ENCODE measurements at regions not wholly inside any gene's neighbourhood (a gene's known extent, or its start where the extent isn't known, plus 50 kb on each side); places are given as distances from the start of the nearest gene placed in this dataset.

- H4K5ac ChIP-seq (ENCODE audit: low read length): no peak overlapping the region
- no peak overlapping the region for H3K4me2 ChIP-seq (ENCODE audit: low read length)
- no peaks in the 10 kb centered on the region for H3K79me1 ChIP-seq (ENCODE audit: low read length)
- H3K36me3 ChIP-seq (ENCODE audit: control insufficient read depth, insufficient read depth, low read length): no peaks in the 10 kb centered on the region
- H3K4ac ChIP-seq (ENCODE audit: low read depth, low read length): no peak overlapping the region
- H3K27me3 ChIP-seq (ENCODE audit: insufficient read depth, low read length, poor library complexity): no peaks in the 10 kb centered on the region
- no peak overlapping the region for H3K9ac ChIP-seq (ENCODE audit: low read length)
- H3K56ac ChIP-seq (ENCODE audit: low read length): no peak overlapping the region
- H3K79me2 ChIP-seq (ENCODE audit: control insufficient read depth, insufficient read depth, low read length): no peaks in the 10 kb centered on the region
- no peak overlapping the region for H2BK120ac ChIP-seq (ENCODE audit: low read depth, low read length)
- no CpG with 5 or more reads among the region's 6 CpGs for WGBS (ENCODE audit: extremely low coverage, insufficient coverage, low lambda C conversion rate)
- H3K4me1 ChIP-seq (ENCODE audit: control insufficient read depth, low read depth, low read length): no peaks in the 10 kb centered on the region
- no peak for DNase-seq
- no peak overlapping the region for H2BK15ac ChIP-seq (replicated peaks; ENCODE audit: low read depth)
- no peak overlapping the region for H3K18ac ChIP-seq (ENCODE audit: low read length)
- no peak overlapping the region for H2AK5ac ChIP-seq (ENCODE audit: low read length)
- H3K4me3 ChIP-seq (ENCODE audit: low read length): no peak overlapping the region
- H2BK5ac ChIP-seq (ENCODE audit: low read length): no peak overlapping the region
- H4K8ac ChIP-seq (ENCODE audit: low read depth, low read length): no peak overlapping the region
- no peak overlapping the region for H3K23ac ChIP-seq (ENCODE audit: low read length)
- no peak overlapping the region for H3K27ac ChIP-seq (ENCODE audit: low read depth, low read length)
Measured at GRCh38 chr2:44075541-44075940, 79.8 kb upstream of the LRPPRC start.

- Histone ChIP-seq H3K4me2 (ENCODE audit: low read length) (no peak overlapping the region), H2BK5ac (ENCODE audit: low read length) (no peak overlapping the region), H3K23ac (ENCODE audit: low read length) (no peak overlapping the region), H2BK15ac (replicated peaks; ENCODE audit: low read depth) (no peak overlapping the region), H3K27me3 (ENCODE audit: insufficient read depth, low read length, poor library complexity) (no peaks in the 10 kb centered on the region), H3K18ac (ENCODE audit: low read length) (no peak overlapping the region), H4K8ac (ENCODE audit: low read depth, low read length) (no peak overlapping the region), H2BK120ac (ENCODE audit: low read depth, low read length) (no peak overlapping the region), H3K56ac (ENCODE audit: low read length) (no peak overlapping the region), H3K4me1 (ENCODE audit: control insufficient read depth, low read depth, low read length) (no peaks in the 10 kb centered on the region), H3K79me2 (ENCODE audit: control insufficient read depth, insufficient read depth, low read length) (no peaks in the 10 kb centered on the region), H4K5ac (ENCODE audit: low read length) (no peak overlapping the region), H3K9ac (ENCODE audit: low read length) (no peak overlapping the region), H2AK5ac (ENCODE audit: low read length) (no peak overlapping the region), H3K36me3 (ENCODE audit: control insufficient read depth, insufficient read depth, low read length) (no peaks in the 10 kb centered on the region), H3K4me3 (ENCODE audit: low read length) (no peak overlapping the region), H3K4ac (ENCODE audit: low read depth, low read length) (no peak overlapping the region), H3K79me1 (ENCODE audit: low read length) (no peaks in the 10 kb centered on the region), H3K27ac (ENCODE audit: low read depth, low read length) (no peak overlapping the region)
- WGBS (ENCODE audit: extremely low coverage, insufficient coverage, low lambda C conversion rate): no CpG with 5 or more reads among the region's 4 CpGs
- peak; percentile 43 for DNase-seq
Measured at GRCh38 chr2:44077942-44078511, 82.2 kb upstream of the LRPPRC start.

GRCh38 chr2:44079686-44080085 is 83.9 kb upstream of the LRPPRC start:
- Histone ChIP-seq H3K23ac (ENCODE audit: low read length) (no peak overlapping the region), H4K5ac (ENCODE audit: low read length) (no peak overlapping the region), H3K36me3 (ENCODE audit: control insufficient read depth, insufficient read depth, low read length) (no peaks in the 10 kb centered on the region), H3K18ac (ENCODE audit: low read length) (no peak overlapping the region), H2BK5ac (ENCODE audit: low read length) (no peak overlapping the region), H2AK5ac (ENCODE audit: low read length) (no peak overlapping the region), H3K79me2 (ENCODE audit: control insufficient read depth, insufficient read depth, low read length) (no peaks in the 10 kb centered on the region), H2BK120ac (ENCODE audit: low read depth, low read length) (no peak overlapping the region), H3K4me1 (ENCODE audit: control insufficient read depth, low read depth, low read length) (no peaks in the 10 kb centered on the region), H3K27ac (ENCODE audit: low read depth, low read length) (no peak overlapping the region), H3K79me1 (ENCODE audit: low read length) (no peaks in the 10 kb centered on the region), H2BK15ac (replicated peaks; ENCODE audit: low read depth) (no peak overlapping the region), H3K4me2 (ENCODE audit: low read length) (no peak overlapping the region), H3K27me3 (ENCODE audit: insufficient read depth, low read length, poor library complexity) (no peaks in the 10 kb centered on the region), H3K4me3 (ENCODE audit: low read length) (no peak overlapping the region), H3K56ac (ENCODE audit: low read length) (no peak overlapping the region), H3K4ac (ENCODE audit: low read depth, low read length) (no peak overlapping the region), H3K9ac (ENCODE audit: low read length) (no peak overlapping the region), H4K8ac (ENCODE audit: low read depth, low read length) (no peak overlapping the region)
- no CpG with 5 or more reads among the region's 3 CpGs for WGBS (ENCODE audit: extremely low coverage, insufficient coverage, low lambda C conversion rate)
- no peak for DNase-seq

GRCh38 chr2:44083054-44083453 is 85.6 kb upstream of the PPM1B start:
- Histone ChIP-seq H3K56ac (ENCODE audit: low read length) (no peak overlapping the region), H3K4me2 (ENCODE audit: low read length) (no peak overlapping the region), H4K5ac (ENCODE audit: low read length) (no peak overlapping the region), H3K27me3 (ENCODE audit: insufficient read depth, low read length, poor library complexity) (no peaks in the 10 kb centered on the region), H3K79me2 (ENCODE audit: control insufficient read depth, insufficient read depth, low read length) (no peaks in the 10 kb centered on the region), H2AK5ac (ENCODE audit: low read length) (no peak overlapping the region), H3K9ac (ENCODE audit: low read length) (no peak overlapping the region), H3K23ac (ENCODE audit: low read length) (no peak overlapping the region), H3K18ac (ENCODE audit: low read length) (no peak overlapping the region), H2BK15ac (replicated peaks; ENCODE audit: low read depth) (no peak overlapping the region), H2BK5ac (ENCODE audit: low read length) (no peak overlapping the region), H3K36me3 (ENCODE audit: control insufficient read depth, insufficient read depth, low read length) (no peaks in the 10 kb centered on the region), H3K4me3 (ENCODE audit: low read length) (no peak overlapping the region), H3K79me1 (ENCODE audit: low read length) (no peaks in the 10 kb centered on the region), H4K8ac (ENCODE audit: low read depth, low read length) (no peak overlapping the region), H3K4me1 (ENCODE audit: control insufficient read depth, low read depth, low read length) (peaks cover 6% of the 10 kb centered on the region), H3K4ac (ENCODE audit: low read depth, low read length) (no peak overlapping the region), H3K27ac (ENCODE audit: low read depth, low read length) (no peak overlapping the region), H2BK120ac (ENCODE audit: low read depth, low read length) (no peak overlapping the region)
- DNase-seq: no peak
- no CpG with 5 or more reads among the region's 4 CpGs for WGBS (ENCODE audit: extremely low coverage, insufficient coverage, low lambda C conversion rate)

GRCh38 chr2:44084850-44085249 is 83.8 kb upstream of the PPM1B start:
- Histone ChIP-seq H3K23ac (ENCODE audit: low read length) (no peak overlapping the region), H2BK5ac (ENCODE audit: low read length) (no peak overlapping the region), H3K9ac (ENCODE audit: low read length) (no peak overlapping the region), H4K5ac (ENCODE audit: low read length) (no peak overlapping the region), H2AK5ac (ENCODE audit: low read length) (no peak overlapping the region), H2BK120ac (ENCODE audit: low read depth, low read length) (no peak overlapping the region), H4K8ac (ENCODE audit: low read depth, low read length) (no peak overlapping the region), H3K4me3 (ENCODE audit: low read length) (no peak overlapping the region), H3K18ac (ENCODE audit: low read length) (no peak overlapping the region), H3K56ac (ENCODE audit: low read length) (no peak overlapping the region), H3K4me1 (ENCODE audit: control insufficient read depth, low read depth, low read length) (peaks cover 6% of the 10 kb centered on the region), H3K27me3 (ENCODE audit: insufficient read depth, low read length, poor library complexity) (no peaks in the 10 kb centered on the region), H3K4ac (ENCODE audit: low read depth, low read length) (no peak overlapping the region), H3K36me3 (ENCODE audit: control insufficient read depth, insufficient read depth, low read length) (no peaks in the 10 kb centered on the region), H3K79me2 (ENCODE audit: control insufficient read depth, insufficient read depth, low read length) (no peaks in the 10 kb centered on the region), H3K27ac (ENCODE audit: low read depth, low read length) (no peak overlapping the region), H3K4me2 (ENCODE audit: low read length) (no peak overlapping the region), H3K79me1 (ENCODE audit: low read length) (no peaks in the 10 kb centered on the region), H2BK15ac (replicated peaks; ENCODE audit: low read depth) (no peak overlapping the region)
- no CpG with 5 or more reads among the region's 5 CpGs for WGBS (ENCODE audit: extremely low coverage, insufficient coverage, low lambda C conversion rate)
- DNase-seq: no peak

GRCh38 chr2:44086629-44087028 is 82.0 kb upstream of the PPM1B start:
- Histone ChIP-seq H3K36me3 (ENCODE audit: control insufficient read depth, insufficient read depth, low read length) (no peaks in the 10 kb centered on the region), H3K27ac (ENCODE audit: low read depth, low read length) (no peak overlapping the region), H3K4me1 (ENCODE audit: control insufficient read depth, low read depth, low read length) (peaks cover 6% of the 10 kb centered on the region), H3K79me1 (ENCODE audit: low read length) (no peaks in the 10 kb centered on the region), H2BK15ac (replicated peaks; ENCODE audit: low read depth) (no peak overlapping the region), H3K27me3 (ENCODE audit: insufficient read depth, low read length, poor library complexity) (no peaks in the 10 kb centered on the region), H4K8ac (ENCODE audit: low read depth, low read length) (no peak overlapping the region), H3K79me2 (ENCODE audit: control insufficient read depth, insufficient read depth, low read length) (no peaks in the 10 kb centered on the region), H3K4me2 (ENCODE audit: low read length) (peak overlapping the region; percentile 69), H2BK5ac (ENCODE audit: low read length) (no peak overlapping the region), H3K9ac (ENCODE audit: low read length) (peak overlapping the region; percentile 31), H4K5ac (ENCODE audit: low read length) (no peak overlapping the region), H3K18ac (ENCODE audit: low read length) (peak overlapping the region; percentile 4), H3K23ac (ENCODE audit: low read length) (no peak overlapping the region), H3K4ac (ENCODE audit: low read depth, low read length) (no peak overlapping the region), H2BK120ac (ENCODE audit: low read depth, low read length) (no peak overlapping the region), H2AK5ac (ENCODE audit: low read length) (no peak overlapping the region), H3K56ac (ENCODE audit: low read length) (peak overlapping the region; percentile 68), H3K4me3 (ENCODE audit: low read length) (peak overlapping the region; percentile 24)
- peak; percentile 42 for DNase-seq
- WGBS (ENCODE audit: extremely low coverage, insufficient coverage, low lambda C conversion rate): no CpG with 5 or more reads among the region's 12 CpGs

Data from mesendoderm (in vitro differentiated cells).